ENCODE measurements at regions not wholly inside any gene's neighbourhood (a gene's known extent, or its start where the extent isn't known, plus 50 kb on each side); places are given as distances from the start of the nearest gene placed in this dataset.

DNA sequence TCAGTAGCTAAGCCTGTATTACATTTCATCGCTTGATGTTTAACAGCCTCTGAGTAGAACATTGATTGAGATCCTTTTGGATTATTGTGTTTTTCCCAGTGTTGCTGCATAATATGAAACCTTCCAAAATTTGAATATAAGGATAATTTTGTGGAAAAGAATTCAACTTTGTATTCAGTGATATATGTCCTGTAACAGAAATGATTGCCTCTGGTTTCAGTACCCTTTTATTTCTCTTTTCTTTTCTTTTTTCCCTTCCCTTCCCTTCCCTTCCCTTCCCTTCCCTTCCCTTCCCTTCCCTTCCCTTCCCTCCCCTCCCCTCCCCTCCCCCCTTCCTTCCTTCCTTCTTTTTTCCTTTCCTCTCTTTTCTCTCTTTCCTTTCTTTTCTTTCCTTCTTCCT, 74.6 kb downstream of the UTRN start:
- TF ChIP-seq TCF12 (IDR thresholded peaks at IDR 0.05; ENCODE audit: low read depth), result no peak
- no peak for TF ChIP-seq MAX (IDR thresholded peaks at IDR 0.05)
- no peak for TF ChIP-seq YY1 (IDR thresholded peaks at IDR 0.05; ENCODE audit: low read depth)
- TF ChIP-seq EP300 (IDR thresholded peaks at IDR 0.05; ENCODE audit: borderline replicate concordance), result no peak
- no peak for TF ChIP-seq TAF1 (IDR thresholded peaks at IDR 0.05; ENCODE audit: low read depth)
- TF ChIP-seq FOXM1 (IDR thresholded peaks at IDR 0.05; ENCODE audit: borderline replicate concordance, low read depth), result no peak
- no peak for TF ChIP-seq REST (IDR thresholded peaks at IDR 0.05; ENCODE audit: low read depth)
- no peak for TF ChIP-seq CREB1 (IDR thresholded peaks at IDR 0.05; ENCODE audit: low read depth)
- no peak for TF ChIP-seq TEAD4 (IDR thresholded peaks at IDR 0.05)
- TF ChIP-seq CEBPB (IDR thresholded peaks at IDR 0.05), result no peak
- no peak for TF ChIP-seq EGR1 (IDR thresholded peaks at IDR 0.05)
